HL-60 (cell line): ENCODE measurements at regions not wholly inside any gene's neighbourhood (a gene's known extent, or its start where the extent isn't known, plus 50 kb on each side); places are given as distances from the start of the nearest gene placed in this dataset.

ENCODE experiments used
- GABPA ChIP-seq: IDR thresholded peaks from 2 replicates; pipeline ENCODE4 v1.6.1; 2012; ENCODE audit warnings: low read depth
- POLR2AphosphoS5 ChIP-seq: IDR thresholded peaks from 2 replicates; pipeline ENCODE4 v1.6.1; 2012; ENCODE audit warnings: low read depth
- SPI1 ChIP-seq: IDR thresholded peaks from 2 replicates; pipeline ENCODE4 v1.6.1; 2012; ENCODE audit warnings: low read depth, mild to moderate bottlenecking, borderline replicate concordance
- TF ChIP-seq, protein P1 (sequence below): IDR thresholded peaks from 2 replicates; pipeline ENCODE4 v1.6.1; 2012; ENCODE audit warnings: low read depth; ENCODE audit not compliant: insufficient replicate concordance
- TF ChIP-seq, protein P2 (sequence below): IDR thresholded peaks from one replicate; pipeline ENCODE4 v1.5.1; 2011; ENCODE audit warnings: low read length, control low read depth, inconsistent platforms; ENCODE audit not compliant: insufficient read depth

DNA sequence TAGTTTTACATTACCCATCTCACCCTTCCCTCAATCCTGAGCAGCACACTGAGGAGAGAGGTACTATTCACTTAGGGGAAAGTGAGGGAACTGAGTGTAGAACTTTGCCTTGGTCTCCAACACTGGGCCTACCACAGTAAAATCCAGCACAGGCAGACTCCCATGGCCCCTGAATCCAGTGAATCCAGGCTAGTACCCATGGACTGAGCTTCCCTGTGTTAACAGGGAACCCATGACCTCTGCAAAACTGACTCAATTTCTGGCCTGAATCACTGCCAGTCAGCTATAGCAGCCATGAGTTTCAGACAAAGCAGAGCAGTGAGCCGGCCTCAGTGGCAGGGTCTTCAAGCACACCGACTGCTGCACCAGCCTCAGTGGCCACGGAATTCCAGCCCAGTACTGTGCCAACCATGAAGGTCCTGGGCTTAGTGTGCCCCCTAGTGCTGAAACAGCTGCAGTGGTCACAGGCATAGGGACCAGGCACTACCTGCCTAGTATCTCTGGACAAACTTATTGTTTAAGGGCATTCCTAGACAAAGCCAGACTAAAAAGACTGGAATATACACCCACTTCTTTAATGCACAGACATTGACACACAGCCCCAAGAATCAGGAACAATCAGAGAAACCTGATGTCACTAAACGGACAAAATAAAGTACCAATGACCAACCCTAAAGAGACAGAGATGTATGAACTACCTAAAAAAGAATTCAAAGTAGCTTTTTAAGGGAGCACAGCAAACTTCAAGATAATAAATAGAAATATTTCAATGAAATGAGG, 127.4 kb upstream of the RPL34 start:
- TF ChIP-seq POLR2AphosphoS5: no peak
- TF ChIP-seq, protein P1, sequence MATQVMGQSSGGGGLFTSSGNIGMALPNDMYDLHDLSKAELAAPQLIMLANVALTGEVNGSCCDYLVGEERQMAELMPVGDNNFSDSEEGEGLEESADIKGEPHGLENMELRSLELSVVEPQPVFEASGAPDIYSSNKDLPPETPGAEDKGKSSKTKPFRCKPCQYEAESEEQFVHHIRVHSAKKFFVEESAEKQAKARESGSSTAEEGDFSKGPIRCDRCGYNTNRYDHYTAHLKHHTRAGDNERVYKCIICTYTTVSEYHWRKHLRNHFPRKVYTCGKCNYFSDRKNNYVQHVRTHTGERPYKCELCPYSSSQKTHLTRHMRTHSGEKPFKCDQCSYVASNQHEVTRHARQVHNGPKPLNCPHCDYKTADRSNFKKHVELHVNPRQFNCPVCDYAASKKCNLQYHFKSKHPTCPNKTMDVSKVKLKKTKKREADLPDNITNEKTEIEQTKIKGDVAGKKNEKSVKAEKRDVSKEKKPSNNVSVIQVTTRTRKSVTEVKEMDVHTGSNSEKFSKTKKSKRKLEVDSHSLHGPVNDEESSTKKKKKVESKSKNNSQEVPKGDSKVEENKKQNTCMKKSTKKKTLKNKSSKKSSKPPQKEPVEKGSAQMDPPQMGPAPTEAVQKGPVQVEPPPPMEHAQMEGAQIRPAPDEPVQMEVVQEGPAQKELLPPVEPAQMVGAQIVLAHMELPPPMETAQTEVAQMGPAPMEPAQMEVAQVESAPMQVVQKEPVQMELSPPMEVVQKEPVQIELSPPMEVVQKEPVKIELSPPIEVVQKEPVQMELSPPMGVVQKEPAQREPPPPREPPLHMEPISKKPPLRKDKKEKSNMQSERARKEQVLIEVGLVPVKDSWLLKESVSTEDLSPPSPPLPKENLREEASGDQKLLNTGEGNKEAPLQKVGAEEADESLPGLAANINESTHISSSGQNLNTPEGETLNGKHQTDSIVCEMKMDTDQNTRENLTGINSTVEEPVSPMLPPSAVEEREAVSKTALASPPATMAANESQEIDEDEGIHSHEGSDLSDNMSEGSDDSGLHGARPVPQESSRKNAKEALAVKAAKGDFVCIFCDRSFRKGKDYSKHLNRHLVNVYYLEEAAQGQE: no peak
- TF ChIP-seq, protein P2, sequence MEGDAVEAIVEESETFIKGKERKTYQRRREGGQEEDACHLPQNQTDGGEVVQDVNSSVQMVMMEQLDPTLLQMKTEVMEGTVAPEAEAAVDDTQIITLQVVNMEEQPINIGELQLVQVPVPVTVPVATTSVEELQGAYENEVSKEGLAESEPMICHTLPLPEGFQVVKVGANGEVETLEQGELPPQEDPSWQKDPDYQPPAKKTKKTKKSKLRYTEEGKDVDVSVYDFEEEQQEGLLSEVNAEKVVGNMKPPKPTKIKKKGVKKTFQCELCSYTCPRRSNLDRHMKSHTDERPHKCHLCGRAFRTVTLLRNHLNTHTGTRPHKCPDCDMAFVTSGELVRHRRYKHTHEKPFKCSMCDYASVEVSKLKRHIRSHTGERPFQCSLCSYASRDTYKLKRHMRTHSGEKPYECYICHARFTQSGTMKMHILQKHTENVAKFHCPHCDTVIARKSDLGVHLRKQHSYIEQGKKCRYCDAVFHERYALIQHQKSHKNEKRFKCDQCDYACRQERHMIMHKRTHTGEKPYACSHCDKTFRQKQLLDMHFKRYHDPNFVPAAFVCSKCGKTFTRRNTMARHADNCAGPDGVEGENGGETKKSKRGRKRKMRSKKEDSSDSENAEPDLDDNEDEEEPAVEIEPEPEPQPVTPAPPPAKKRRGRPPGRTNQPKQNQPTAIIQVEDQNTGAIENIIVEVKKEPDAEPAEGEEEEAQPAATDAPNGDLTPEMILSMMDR: no peak
- no peak for TF ChIP-seq GABPA
- no peak for TF ChIP-seq SPI1
